DND-41 (cell line): ENCODE measurements at regions not wholly inside any gene's neighbourhood (a gene's known extent, or its start where the extent isn't known, plus 50 kb on each side); places are given as distances from the start of the nearest gene placed in this dataset.

Source experiments
- EZH2 ChIP-seq: IDR thresholded peaks from 3 replicates; pipeline ENCODE4 v1.6.1; 2012; ENCODE audit warnings: borderline replicate concordance, low read depth, mild to moderate bottlenecking, moderate library complexity, low read length, inconsistent platforms; ENCODE audit not compliant: severe bottlenecking
- TF ChIP-seq, protein P1 (sequence below): IDR thresholded peaks from 2 replicates; pipeline ENCODE4 v1.5.1; 2012; ENCODE audit warnings: borderline replicate concordance, low read length, moderate library complexity, mild to moderate bottlenecking; ENCODE audit not compliant: poor library complexity, severe bottlenecking; ENCODE audit errors: extremely low read depth

DNA sequence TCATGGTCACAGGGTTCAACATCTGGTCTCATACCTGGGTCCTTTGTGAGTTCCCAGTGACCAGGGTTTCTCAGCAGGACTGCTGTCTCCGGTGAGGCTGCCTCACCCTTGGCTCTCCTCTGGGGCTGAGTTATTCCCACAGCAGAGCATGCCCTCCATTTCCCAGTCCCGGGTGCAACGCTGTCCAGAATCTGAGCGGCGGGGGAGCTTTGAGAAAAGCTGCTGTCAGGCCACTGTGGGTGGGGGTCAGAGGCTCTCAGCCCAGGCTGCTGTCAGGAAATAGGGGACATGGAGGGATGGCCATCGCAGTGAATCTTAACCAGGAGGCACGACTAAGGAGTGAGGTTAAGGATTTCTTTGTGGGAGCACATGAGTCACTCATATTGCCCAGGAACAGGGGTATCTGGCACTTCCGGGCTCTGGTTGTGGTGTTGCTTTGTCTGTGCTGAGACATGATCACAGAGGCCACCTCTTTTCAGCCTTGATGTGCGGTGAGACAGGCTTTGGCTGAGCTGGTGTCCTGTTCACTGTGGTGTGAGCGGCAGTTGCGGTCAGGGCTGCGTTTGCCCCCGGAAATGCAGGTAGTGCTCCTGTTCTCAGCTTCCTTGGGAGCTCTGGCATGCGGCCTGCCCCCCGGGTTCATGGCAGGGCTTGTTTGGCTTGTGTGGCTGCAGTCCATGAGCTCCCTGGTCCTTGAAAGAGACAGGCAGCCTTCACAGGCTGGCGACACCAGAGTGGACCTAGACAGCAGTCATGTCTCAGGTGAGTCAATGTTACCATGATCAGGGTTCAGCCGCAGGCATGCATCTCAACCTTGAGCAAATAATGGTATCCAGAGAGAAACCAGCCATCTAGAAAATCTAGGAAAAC, 310.7 kb upstream of the MYT1L start:
- TF ChIP-seq, protein P1, sequence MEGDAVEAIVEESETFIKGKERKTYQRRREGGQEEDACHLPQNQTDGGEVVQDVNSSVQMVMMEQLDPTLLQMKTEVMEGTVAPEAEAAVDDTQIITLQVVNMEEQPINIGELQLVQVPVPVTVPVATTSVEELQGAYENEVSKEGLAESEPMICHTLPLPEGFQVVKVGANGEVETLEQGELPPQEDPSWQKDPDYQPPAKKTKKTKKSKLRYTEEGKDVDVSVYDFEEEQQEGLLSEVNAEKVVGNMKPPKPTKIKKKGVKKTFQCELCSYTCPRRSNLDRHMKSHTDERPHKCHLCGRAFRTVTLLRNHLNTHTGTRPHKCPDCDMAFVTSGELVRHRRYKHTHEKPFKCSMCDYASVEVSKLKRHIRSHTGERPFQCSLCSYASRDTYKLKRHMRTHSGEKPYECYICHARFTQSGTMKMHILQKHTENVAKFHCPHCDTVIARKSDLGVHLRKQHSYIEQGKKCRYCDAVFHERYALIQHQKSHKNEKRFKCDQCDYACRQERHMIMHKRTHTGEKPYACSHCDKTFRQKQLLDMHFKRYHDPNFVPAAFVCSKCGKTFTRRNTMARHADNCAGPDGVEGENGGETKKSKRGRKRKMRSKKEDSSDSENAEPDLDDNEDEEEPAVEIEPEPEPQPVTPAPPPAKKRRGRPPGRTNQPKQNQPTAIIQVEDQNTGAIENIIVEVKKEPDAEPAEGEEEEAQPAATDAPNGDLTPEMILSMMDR, result no peak
- TF ChIP-seq EZH2, result no peak
